ENCODE measurements at regions not wholly inside any gene's neighbourhood (a gene's known extent, or its start where the extent isn't known, plus 50 kb on each side); places are given as distances from the start of the nearest gene placed in this dataset.

DNA sequence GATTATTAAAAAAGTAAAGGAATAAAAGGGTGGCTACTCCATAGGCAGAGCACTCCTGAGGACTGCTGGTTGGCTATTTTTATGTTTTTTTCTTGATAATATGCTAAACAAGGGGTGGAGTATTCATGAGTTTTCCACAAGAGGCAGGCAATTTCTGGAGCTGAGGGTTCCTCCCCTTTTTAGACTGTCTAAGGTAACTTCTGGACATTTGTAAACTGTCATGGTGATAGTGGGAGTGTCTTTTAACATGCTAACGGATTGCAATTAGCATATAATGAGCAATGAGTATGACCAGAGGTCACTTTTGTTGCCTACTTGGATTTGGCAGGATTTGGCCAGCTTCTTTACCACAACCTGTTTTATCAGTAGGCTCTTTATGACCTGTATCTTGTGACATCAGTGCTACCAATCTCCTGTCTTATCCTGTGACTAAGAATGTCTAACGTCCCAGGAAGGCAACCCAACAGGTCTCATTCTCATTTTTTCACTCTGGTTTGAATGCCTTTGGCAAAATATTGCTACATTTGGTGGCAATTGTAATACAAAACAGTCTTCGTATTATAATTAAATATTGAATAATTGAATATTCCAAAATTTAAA is 587.8 kb upstream of the POM121L12 start:
- no peak overlapping the region for H3K4me3 ChIP-seq
- no peaks in the 10 kb centered on the region for H3K9me3 ChIP-seq
- DNase-seq (no peak), ATAC-seq (no peak)
- TF ChIP-seq CTCF (IDR thresholded peaks at IDR 0.05), result no peak
- no peak for TF ChIP-seq POLR2A (IDR thresholded peaks at IDR 0.05)
- no peaks in the 10 kb centered on the region for H3K27me3 ChIP-seq
- H3K4me1 ChIP-seq, result no peaks in the 10 kb centered on the region
- H3K27ac ChIP-seq, result no peak overlapping the region
- no peaks in the 10 kb centered on the region for H3K36me3 ChIP-seq (replicated peaks in 1 of 2; ENCODE audit: insufficient read depth in 1 of 2, low read depth in 2 of 2)
- 20 to 35% methylated on average over 3 of the region's 3 CpGs for WGBS, 2 donors
- intact Hi-C loops (cut with DNase I), result no loop called here

GRCh38 chr7:52436278-52436677 is 599.2 kb upstream of the POM121L12 start:
- ATAC-seq (no peak), DNase-seq (no peak)
- Histone ChIP-seq H3K27me3 (no peaks in the 10 kb centered on the region), H3K4me1 (no peaks in the 10 kb centered on the region), H3K36me3 (replicated peaks in 1 of 2; ENCODE audit: insufficient read depth in 1 of 2, low read depth in 2 of 2) (no peaks in the 10 kb centered on the region), H3K4me3 (no peak overlapping the region), H3K9me3 (no peaks in the 10 kb centered on the region), H3K27ac (no peak overlapping the region)
- intact Hi-C loops (cut with DNase I), result no loop called here
- TF ChIP-seq CTCF (IDR thresholded peaks at IDR 0.05) (no peak), POLR2A (IDR thresholded peaks at IDR 0.05) (no peak)
- WGBS, 2 donors, result 76 to 85% methylated on average over 4 of the region's 4 CpGs

GRCh38 chr7:52431082-52431815 is 604.2 kb upstream of the POM121L12 start:
- H3K4me1 ChIP-seq, result no peaks in the 10 kb centered on the region
- TF ChIP-seq POLR2A (IDR thresholded peaks at IDR 0.05) (no peak), CTCF (IDR thresholded peaks at IDR 0.05) (no peak)
- H3K4me3 ChIP-seq, result no peak overlapping the region
- H3K27ac ChIP-seq, result no peak overlapping the region
- WGBS, 2 donors, result 78 to 84% methylated on average over 13 to 35 of the region's 36 CpGs
- H3K36me3 ChIP-seq (replicated peaks in 1 of 2; ENCODE audit: insufficient read depth in 1 of 2, low read depth in 2 of 2), result no peaks in the 10 kb centered on the region
- ATAC-seq, result no peak
- intact Hi-C loops (cut with DNase I), result no loop called here
- DNase-seq, result no peak
- H3K9me3 ChIP-seq, result no peaks in the 10 kb centered on the region
- H3K27me3 ChIP-seq, result no peaks in the 10 kb centered on the region

DNA sequence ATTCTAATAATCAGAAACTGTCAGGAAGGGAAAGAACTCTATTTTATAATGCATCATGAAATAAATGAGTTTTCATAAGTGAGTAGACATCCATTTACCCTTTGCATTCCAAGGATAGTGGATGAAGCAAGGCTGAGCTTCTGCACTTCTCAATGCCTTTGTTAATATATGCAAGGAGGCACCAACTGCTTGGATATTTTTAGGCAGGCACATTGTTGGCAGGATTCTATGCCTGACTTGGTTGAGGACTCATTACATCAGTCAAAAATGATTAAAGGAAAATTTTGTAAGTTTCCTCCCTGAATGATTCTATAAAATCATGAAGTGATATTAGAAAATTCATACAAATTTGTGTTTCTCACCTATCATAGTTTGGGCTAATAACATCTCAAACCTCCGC is 612.2 kb upstream of the POM121L12 start:
- no peak for ATAC-seq
- no peak for DNase-seq
- TF ChIP-seq CTCF (IDR thresholded peaks at IDR 0.05), result no peak
- no peak for TF ChIP-seq POLR2A (IDR thresholded peaks at IDR 0.05)
- Histone ChIP-seq H3K4me1 (no peaks in the 10 kb centered on the region), H3K4me3 (no peak overlapping the region), H3K9me3 (no peaks in the 10 kb centered on the region), H3K27ac (no peak overlapping the region), H3K27me3 (no peaks in the 10 kb centered on the region), H3K36me3 (replicated peaks in 1 of 2; ENCODE audit: insufficient read depth in 1 of 2, low read depth in 2 of 2) (no peaks in the 10 kb centered on the region)
- intact Hi-C loops (cut with DNase I), result no loop called here
- 83 to 88% methylated on average over 1 of the region's 1 CpG for WGBS, 2 donors

GRCh38 chr7:52413051-52413450 is 622.4 kb upstream of the POM121L12 start:
- WGBS, 2 donors, result 26 to 39% methylated on average over 5 of the region's 5 CpGs
- DNase-seq, result no peak
- TF ChIP-seq POLR2A (IDR thresholded peaks at IDR 0.05), result no peak
- TF ChIP-seq CTCF (IDR thresholded peaks at IDR 0.05), result no peak

More at GRCh38 chr7:52413051-52413450, 622.4 kb upstream of the POM121L12 start:
- intact Hi-C loops (cut with DNase I), result no loop called here
- Histone ChIP-seq H3K27ac (no peak overlapping the region), H3K27me3 (no peaks in the 10 kb centered on the region), H3K9me3 (no peaks in the 10 kb centered on the region), H3K4me1 (no peaks in the 10 kb centered on the region), H3K36me3 (replicated peaks in 1 of 2; ENCODE audit: insufficient read depth in 1 of 2, low read depth in 2 of 2) (no peaks in the 10 kb centered on the region), H3K4me3 (no peak overlapping the region)
- no peak for ATAC-seq

Data from body of pancreas (tissue), 4 donors.